ENCODE measurements at regions not wholly inside any gene's neighbourhood (a gene's known extent, or its start where the extent isn't known, plus 50 kb on each side); places are given as distances from the start of the nearest gene placed in this dataset.

DNA sequence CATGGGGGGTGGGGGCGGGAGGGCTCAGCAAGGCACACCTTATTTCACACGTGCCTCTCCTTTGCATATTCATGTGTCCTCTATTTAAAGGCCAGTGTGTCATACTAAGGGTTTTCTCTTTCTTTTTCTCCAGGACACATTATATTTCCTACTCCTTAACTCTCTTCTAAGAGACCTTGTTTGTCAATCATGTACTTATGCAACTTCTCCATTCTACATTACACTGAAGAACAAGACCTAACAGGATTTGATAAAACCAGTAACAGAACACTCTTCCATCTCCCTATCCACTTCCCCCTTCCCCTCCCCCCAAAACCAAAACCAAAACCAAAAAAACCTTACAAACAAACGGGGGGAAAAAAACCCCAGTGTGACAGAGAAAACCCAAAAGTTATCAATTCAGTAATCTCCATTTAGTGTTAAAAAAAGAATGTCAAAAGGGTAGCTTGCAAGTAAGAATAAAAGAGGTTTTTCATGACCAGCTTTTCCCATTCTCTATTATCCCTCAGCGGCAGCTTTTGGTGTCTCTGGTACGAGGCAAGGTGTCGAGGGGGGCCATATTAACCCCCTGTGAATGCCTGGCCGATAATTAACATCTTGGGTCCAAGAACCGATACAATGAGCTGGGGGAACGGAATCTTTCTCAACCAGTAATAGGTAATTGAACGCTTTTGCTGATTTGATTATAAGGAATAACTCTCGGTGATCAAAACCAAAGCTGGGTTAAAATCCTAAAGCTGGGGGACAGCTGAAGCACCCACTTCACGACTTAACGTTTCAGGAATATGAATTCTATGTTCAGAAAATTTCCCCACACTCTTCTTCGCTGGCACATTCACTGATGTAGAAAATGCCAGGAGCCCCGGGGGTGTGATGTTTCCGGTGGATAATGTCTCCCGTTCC is 191.0 kb upstream of the TCF4 start:
- WGBS, 2 donors (ENCODE audit: low coverage in 1 of 2), result 36 to 56% methylated on average over 13 to 17 of the region's 17 CpGs
- no peaks in the 10 kb centered on the region for H3K36me3 ChIP-seq
- ATAC-seq, result peak; percentile 33
- H3K27me3 ChIP-seq, result peaks cover 25% of the 10 kb centered on the region
- TF ChIP-seq, protein P1, sequence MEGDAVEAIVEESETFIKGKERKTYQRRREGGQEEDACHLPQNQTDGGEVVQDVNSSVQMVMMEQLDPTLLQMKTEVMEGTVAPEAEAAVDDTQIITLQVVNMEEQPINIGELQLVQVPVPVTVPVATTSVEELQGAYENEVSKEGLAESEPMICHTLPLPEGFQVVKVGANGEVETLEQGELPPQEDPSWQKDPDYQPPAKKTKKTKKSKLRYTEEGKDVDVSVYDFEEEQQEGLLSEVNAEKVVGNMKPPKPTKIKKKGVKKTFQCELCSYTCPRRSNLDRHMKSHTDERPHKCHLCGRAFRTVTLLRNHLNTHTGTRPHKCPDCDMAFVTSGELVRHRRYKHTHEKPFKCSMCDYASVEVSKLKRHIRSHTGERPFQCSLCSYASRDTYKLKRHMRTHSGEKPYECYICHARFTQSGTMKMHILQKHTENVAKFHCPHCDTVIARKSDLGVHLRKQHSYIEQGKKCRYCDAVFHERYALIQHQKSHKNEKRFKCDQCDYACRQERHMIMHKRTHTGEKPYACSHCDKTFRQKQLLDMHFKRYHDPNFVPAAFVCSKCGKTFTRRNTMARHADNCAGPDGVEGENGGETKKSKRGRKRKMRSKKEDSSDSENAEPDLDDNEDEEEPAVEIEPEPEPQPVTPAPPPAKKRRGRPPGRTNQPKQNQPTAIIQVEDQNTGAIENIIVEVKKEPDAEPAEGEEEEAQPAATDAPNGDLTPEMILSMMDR (IDR thresholded peaks at IDR 0.05), result no peak
- TF ChIP-seq POLR2AphosphoS5 (IDR thresholded peaks at IDR 0.05) (no peak), POLR2A (IDR thresholded peaks at IDR 0.05) (no peak), EP300 (IDR thresholded peaks at IDR 0.05) (no peak)
- peak overlapping the region in 3 of 4 donors; percentile 48 to 83 (median 64) for H3K27ac ChIP-seq
- H3K4me3 ChIP-seq, result peak overlapping the region; percentile 46 to 61
- peaks cover 0 to 19% (median 0%) of the 10 kb centered on the region in 3 donors for H3K4me1 ChIP-seq
- no peaks in the 10 kb centered on the region for H3K9me3 ChIP-seq

DNA sequence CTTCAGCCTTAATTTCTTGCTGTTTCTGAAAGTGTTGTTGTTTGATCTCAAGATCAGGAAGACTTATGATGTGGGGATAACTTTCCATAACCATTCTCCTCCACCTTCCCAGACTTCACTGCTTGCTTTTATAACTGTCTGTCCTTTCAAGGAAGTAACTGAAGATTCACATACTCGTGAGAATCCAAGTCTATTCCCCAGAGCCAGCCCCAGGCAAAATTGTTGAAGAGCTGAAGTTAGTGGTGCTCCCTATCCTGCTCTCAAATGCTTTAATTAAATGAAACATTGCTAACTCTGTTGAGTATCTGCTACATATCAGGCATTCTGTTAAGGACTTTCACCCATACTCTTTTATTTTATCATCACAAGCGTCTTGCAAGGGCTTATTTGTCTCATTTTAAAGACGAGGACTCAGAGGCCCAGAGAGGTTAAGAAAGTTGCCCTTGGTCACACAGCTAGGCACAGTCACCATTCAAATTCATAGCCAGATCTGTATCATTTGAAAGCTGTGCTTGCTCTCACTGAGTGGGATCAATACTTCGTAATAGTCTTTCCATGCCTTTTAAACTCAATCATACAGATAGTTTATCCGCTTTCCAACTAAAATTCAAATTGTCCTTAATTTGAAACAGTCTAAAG is 189.8 kb upstream of the TCF4 start:
- no peak for TF ChIP-seq POLR2A (IDR thresholded peaks at IDR 0.05)
- no peak for TF ChIP-seq POLR2AphosphoS5 (IDR thresholded peaks at IDR 0.05)
- TF ChIP-seq EP300 (IDR thresholded peaks at IDR 0.05), result no peak
- TF ChIP-seq, protein P1 (IDR thresholded peaks at IDR 0.05), result no peak
- Histone ChIP-seq H3K36me3 (no peaks in the 10 kb centered on the region), H3K9me3 (no peaks in the 10 kb centered on the region), H3K4me1 (peaks cover 0 to 19% (median 0%) of the 10 kb centered on the region in 3 donors), H3K27ac (no peak overlapping the region), H3K27me3 (peaks cover 25% of the 10 kb centered on the region), H3K4me3 (no peak overlapping the region)
- 75 to 93% methylated on average over 4 to 5 of the region's 5 CpGs for WGBS, 2 donors (ENCODE audit: low coverage in 1 of 2)
- no peak for ATAC-seq

DNA sequence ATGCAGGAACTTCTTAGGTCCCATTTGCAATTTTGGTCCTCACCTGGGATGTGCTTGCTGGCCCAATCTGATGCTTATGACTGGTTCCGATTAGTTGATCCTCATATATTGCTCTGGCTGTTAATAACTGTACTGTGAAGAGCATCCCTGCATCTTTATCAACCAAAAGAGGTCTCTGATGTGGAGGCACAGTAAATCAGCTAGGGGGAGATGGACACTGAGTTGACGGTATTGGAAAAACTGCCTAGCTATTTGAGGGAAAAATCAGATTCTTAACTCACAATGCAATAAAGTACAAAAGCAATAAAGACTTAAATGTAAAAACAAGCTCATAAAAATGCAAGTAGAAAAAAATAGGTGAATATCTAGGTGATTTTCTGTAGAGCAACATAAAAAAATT is 188.0 kb upstream of the TCF4 start:
- H3K27me3 ChIP-seq, result peaks cover 25% of the 10 kb centered on the region
- WGBS, 2 donors (ENCODE audit: low coverage in 1 of 2), result 38 to 50% methylated on average over 2 of the region's 2 CpGs
- no peaks in the 10 kb centered on the region for H3K36me3 ChIP-seq
- no peak overlapping the region for H3K27ac ChIP-seq
- TF ChIP-seq EP300 (IDR thresholded peaks at IDR 0.05) (no peak), POLR2A (IDR thresholded peaks at IDR 0.05) (no peak), POLR2AphosphoS5 (IDR thresholded peaks at IDR 0.05) (no peak)
- TF ChIP-seq, protein P1 (IDR thresholded peaks at IDR 0.05), result peak in 1 of 4 experiments; percentile 31
- ATAC-seq, result no peak
- peaks cover 0 to 16% (median 0%) of the 10 kb centered on the region in 3 donors for H3K4me1 ChIP-seq
- H3K9me3 ChIP-seq, result no peaks in the 10 kb centered on the region
- no peak overlapping the region for H3K4me3 ChIP-seq

DNA sequence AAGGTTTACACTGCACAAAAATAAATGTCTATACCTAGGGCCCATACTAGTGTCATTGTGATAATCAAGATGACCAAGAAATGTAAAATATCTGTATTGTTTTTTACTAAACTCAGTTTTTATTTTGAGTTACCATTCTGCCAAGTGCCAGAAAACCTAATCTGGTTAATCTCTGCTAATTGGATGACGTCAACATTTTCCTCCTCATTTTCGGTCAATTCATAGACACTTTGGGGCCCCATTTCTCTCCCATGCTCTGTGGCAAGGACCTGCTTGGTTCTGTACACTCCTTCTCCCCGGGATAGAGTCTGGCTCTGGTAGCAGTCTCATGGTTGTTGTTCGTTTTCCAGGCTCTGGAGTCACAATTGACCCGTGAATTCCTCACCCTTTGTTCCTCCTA is 186.5 kb upstream of the TCF4 start:
- H3K9me3 ChIP-seq, result no peaks in the 10 kb centered on the region
- WGBS, 2 donors (ENCODE audit: low coverage in 1 of 2), result 75 to 91% methylated on average over 2 to 5 of the region's 5 CpGs
- H3K4me3 ChIP-seq, result no peak overlapping the region
- H3K4me1 ChIP-seq, result peaks cover 0 to 2% (median 0%) of the 10 kb centered on the region in 3 donors
- no peak overlapping the region for H3K27ac ChIP-seq
- no peak for TF ChIP-seq EP300 (IDR thresholded peaks at IDR 0.05)
- TF ChIP-seq POLR2AphosphoS5 (IDR thresholded peaks at IDR 0.05), result no peak
- TF ChIP-seq, protein P1 (IDR thresholded peaks at IDR 0.05), result no peak
- TF ChIP-seq POLR2A (IDR thresholded peaks at IDR 0.05), result no peak
- peaks cover 15% of the 10 kb centered on the region for H3K27me3 ChIP-seq
- ATAC-seq, result no peak
- H3K36me3 ChIP-seq, result no peaks in the 10 kb centered on the region

Measured in gastroesophageal sphincter (tissue), 4 donors.